Pancreas (tissue), 10 donors: ENCODE measurements at regions not wholly inside any gene's neighbourhood (a gene's known extent, or its start where the extent isn't known, plus 50 kb on each side); places are given as distances from the start of the nearest gene placed in this dataset.
A peak's percentile ranks its signal among the peaks of the same experiment; 100 is the strongest.

Experiments
- ATAC-seq, 4 donors: fragments of 200-7000 bp; cut with Tn5 transposase; one replicate each; pipeline versions ENCODE4 v1.8.0 to v1.9.1; 2020; ENCODE audit warnings: mild to moderate bottlenecking in 4 of 4, moderate library complexity in 4 of 4
- DNase-seq, 6 donors: peaks; one replicate each; pipeline ENCODE4 v3.0.0-alpha.2; 2020
- FAIRE-seq: peaks from 2 replicates; lab custom pipeline; 2012; peaks lifted over from hg19 to GRCh38; lab: Jason Lieb, UNC
- H3K27ac ChIP-seq, 4 donors: fragments of 200-600 bp; sonication (generic); 1 replicate in 3 of 4; 2 replicates in 1 of 4; pipeline versions ENCODE4 v1.5.0 to v1.8.0; 2020
- H3K27me3 ChIP-seq, 4 donors: fragments of 200-600 bp; one replicate each; pipeline ENCODE4 v1.8.0; 2021
- H3K36me3 ChIP-seq, 3 donors: fragments of 200-600 bp; sonication (generic) in 1 of 3; one replicate each; pipeline versions ENCODE4 v1.5.0 to v1.8.0; 2020 to 2021
- H3K4me1 ChIP-seq, 3 donors: fragments of 200-600 bp; one replicate each; pipeline ENCODE4 v1.8.0; 2021
- H3K4me3 ChIP-seq, 4 donors: fragments of 200-600 bp; sonication (generic) in 2 of 4; one replicate each; pipeline versions ENCODE4 v1.5.0 to v1.8.0; 2020 to 2021
- H3K9me3 ChIP-seq, 4 donors: fragments of 200-600 bp; one replicate each; pipeline ENCODE4 v1.8.0; 2021
- WGBS, 2 donors: extraction: QIAGEN DNeasy Blood & Tissue Kit; methylation state at CpG; one replicate each; pipeline ENCODE4 v1.1.7; 2013; 5-methylcytosine and 5-hydroxymethylcytosine counted together
- intact Hi-C, 3 donors: fragments of 100-400 bp; cut with DNase I; formaldehyde crosslinking; loops; one replicate each; pipeline versions ENCODE4 v1.11.1 to v1.14.2; 2022
- TF ChIP-seq, protein P1 (sequence below), 4 donors: fragments of 200-600 bp; sonication (generic) in 3 of 4; IDR thresholded peaks; one replicate each; pipeline versions ENCODE4 v1.5.0 to v1.8.0; 2021; ENCODE audit warnings: antibody characterized with exemption in 4 of 4
- donor health status: healthy with polysubstance abuse.
- donor health status: DM: no; HTN: no; CAD: no; lungs with moderate emphysema.
- donor health status: DM: no; HTN: no; CAD: no.
- donor health status: control.
- donor health status: control.
- donor health status: Bipolar disorder and iron deficiency.
- donor health status: DM: yes; HTN: yes; CAD: no.
- donor health status: DM: no; HTN: no; CAD: no.
- donor health status: DM: no; HTN: no; CAD: no.
- donor health status: DM: yes; HTN: yes; CAD: no.

- Histone ChIP-seq H3K4me3 (no peak overlapping the region), H3K36me3 (no peaks in the 10 kb centered on the region), H3K27me3 (no peaks in the 10 kb centered on the region), H3K9me3 (no peaks in the 10 kb centered on the region), H3K4me1 (no peaks in the 10 kb centered on the region), H3K27ac (no peak overlapping the region)
- ATAC-seq, result no peak
- TF ChIP-seq, protein P1, sequence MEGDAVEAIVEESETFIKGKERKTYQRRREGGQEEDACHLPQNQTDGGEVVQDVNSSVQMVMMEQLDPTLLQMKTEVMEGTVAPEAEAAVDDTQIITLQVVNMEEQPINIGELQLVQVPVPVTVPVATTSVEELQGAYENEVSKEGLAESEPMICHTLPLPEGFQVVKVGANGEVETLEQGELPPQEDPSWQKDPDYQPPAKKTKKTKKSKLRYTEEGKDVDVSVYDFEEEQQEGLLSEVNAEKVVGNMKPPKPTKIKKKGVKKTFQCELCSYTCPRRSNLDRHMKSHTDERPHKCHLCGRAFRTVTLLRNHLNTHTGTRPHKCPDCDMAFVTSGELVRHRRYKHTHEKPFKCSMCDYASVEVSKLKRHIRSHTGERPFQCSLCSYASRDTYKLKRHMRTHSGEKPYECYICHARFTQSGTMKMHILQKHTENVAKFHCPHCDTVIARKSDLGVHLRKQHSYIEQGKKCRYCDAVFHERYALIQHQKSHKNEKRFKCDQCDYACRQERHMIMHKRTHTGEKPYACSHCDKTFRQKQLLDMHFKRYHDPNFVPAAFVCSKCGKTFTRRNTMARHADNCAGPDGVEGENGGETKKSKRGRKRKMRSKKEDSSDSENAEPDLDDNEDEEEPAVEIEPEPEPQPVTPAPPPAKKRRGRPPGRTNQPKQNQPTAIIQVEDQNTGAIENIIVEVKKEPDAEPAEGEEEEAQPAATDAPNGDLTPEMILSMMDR (IDR thresholded peaks at IDR 0.05), result no peak
- FAIRE-seq, result no peak
- DNase-seq, result no peak
- intact Hi-C loops, result no loop called here
- 70 to 78% methylated on average over 3 of the region's 3 CpGs for WGBS, 2 donors
Measured at GRCh38 chr15:87736401-87736800, 520.1 kb downstream of the NTRK3 start.

DNA sequence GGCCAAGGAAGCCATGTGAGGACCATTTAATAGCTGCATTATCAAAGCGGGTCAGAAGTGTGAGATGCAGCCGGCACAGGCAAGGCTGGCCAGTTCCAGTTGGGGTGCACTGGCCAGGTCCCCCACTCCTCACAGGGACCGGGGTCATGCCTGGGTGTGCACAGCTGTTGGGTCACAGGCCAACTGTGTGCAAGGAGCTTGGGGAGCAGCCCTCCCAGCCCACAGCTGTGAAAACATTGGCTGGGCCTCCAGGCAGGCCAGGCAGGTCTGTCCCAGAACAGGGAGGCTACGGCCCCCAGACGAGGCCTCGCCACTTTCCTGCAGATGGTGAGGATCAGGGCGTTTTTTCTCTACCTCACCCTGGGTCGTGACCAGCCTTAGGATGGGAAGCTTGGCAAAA lies 521.0 kb downstream of the NTRK3 start:
- no peak for ATAC-seq
- intact Hi-C loops, result no loop called here
- DNase-seq, result peak in 1 of 6 donors; percentile 26
- Histone ChIP-seq H3K27ac (no peak overlapping the region), H3K36me3 (no peaks in the 10 kb centered on the region), H3K4me1 (no peaks in the 10 kb centered on the region), H3K9me3 (no peaks in the 10 kb centered on the region), H3K27me3 (no peaks in the 10 kb centered on the region), H3K4me3 (no peak overlapping the region)
- no peak for FAIRE-seq
- 60 to 68% methylated on average over 8 of the region's 8 CpGs for WGBS, 2 donors
- TF ChIP-seq, protein P1 (IDR thresholded peaks at IDR 0.05), result no peak

DNA sequence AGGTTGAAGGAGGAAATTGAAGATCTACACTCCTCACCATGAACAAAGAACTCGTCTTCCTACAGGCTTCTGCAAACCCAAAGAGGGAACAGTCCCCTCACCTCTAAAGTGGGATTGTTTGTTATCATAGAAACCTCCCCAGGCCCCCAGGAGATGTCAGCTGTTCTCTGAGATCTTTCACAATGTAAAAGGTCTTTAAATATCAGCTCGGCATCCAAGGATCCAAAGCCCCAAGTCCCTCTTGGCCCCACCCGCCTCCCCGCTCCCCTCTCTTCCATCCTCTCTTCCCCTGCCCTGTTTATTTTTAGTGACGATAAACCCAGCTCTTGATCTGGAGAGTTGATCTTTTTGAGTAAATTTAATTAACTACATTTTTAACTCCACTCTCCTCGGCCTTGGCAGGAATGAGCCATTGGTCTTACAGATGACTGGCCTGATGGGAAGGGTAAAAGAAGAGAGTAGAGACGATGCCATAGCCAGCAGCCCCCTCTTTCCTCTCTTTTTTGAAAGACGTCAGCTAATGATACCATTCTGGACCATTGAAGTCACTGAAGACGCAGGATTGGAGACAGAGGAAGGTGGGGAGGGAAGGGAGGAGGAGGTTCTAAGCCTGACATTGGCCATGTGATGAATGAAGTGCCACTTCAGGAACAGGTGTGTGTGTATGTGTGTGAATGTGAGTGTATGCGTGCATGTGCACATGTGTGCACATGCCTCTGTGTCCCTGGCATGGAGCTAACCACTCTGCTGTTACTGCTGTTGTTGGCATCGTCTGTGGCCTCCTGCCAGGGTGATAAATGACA lies 521.8 kb downstream of the NTRK3 start:
- DNase-seq, result no peak
- H3K4me3 ChIP-seq, result no peak overlapping the region
- H3K4me1 ChIP-seq, result no peaks in the 10 kb centered on the region
- no peak overlapping the region for H3K27ac ChIP-seq
- no peak for FAIRE-seq
- no peaks in the 10 kb centered on the region for H3K27me3 ChIP-seq
- intact Hi-C loops, result no loop called here
- TF ChIP-seq, protein P1 (IDR thresholded peaks at IDR 0.05), result no peak
- H3K36me3 ChIP-seq, result no peaks in the 10 kb centered on the region
- no peaks in the 10 kb centered on the region for H3K9me3 ChIP-seq
- WGBS, 2 donors, result 52 to 60% methylated on average over 11 of the region's 11 CpGs
- ATAC-seq, result no peak

- no peak for DNase-seq
- Histone ChIP-seq H3K27me3 (no peaks in the 10 kb centered on the region), H3K4me1 (no peaks in the 10 kb centered on the region), H3K36me3 (no peaks in the 10 kb centered on the region), H3K27ac (no peak overlapping the region), H3K4me3 (no peak overlapping the region), H3K9me3 (no peaks in the 10 kb centered on the region)
- FAIRE-seq, result no peak
- 66 to 77% methylated on average over 5 of the region's 5 CpGs for WGBS, 2 donors
- intact Hi-C loops, result no loop called here
- TF ChIP-seq, protein P1 (IDR thresholded peaks at IDR 0.05), result no peak
- ATAC-seq, result no peak
Measured at GRCh38 chr15:87733977-87734376, 522.6 kb downstream of the NTRK3 start.

DNA sequence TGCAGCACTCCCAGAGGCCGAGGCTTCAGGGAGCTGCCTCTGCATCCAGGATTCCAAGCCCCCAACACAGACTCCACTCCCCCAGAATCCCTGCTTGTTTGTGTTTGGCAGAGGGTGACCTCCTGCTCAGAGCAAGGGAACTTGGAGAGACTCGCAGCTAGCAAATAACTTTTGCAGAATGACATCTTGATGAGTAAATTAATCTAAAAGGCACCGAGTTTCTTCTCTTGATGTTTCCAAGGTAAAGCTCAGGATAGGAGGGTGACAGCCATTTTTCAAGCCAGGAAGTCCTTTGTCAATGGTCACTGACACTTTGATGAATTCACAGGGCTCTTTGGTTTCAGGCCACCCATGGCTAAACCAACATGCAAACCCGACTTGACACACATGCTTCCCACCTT lies 523.0 kb downstream of the NTRK3 start:
- DNase-seq (no peak), ATAC-seq (no peak), FAIRE-seq (no peak)
- Histone ChIP-seq H3K36me3 (no peaks in the 10 kb centered on the region), H3K9me3 (no peaks in the 10 kb centered on the region), H3K27ac (no peak overlapping the region), H3K4me3 (no peak overlapping the region), H3K27me3 (no peaks in the 10 kb centered on the region), H3K4me1 (no peaks in the 10 kb centered on the region)
- intact Hi-C loops, result no loop called here
- TF ChIP-seq, protein P1 (IDR thresholded peaks at IDR 0.05), result no peak
- 22 to 27% methylated on average over 4 of the region's 4 CpGs for WGBS, 2 donors
